SIG-M5 treated with dmso at 0.1 percent for 504 hours (cell line): ENCODE measurements at regions not wholly inside any gene's neighbourhood (a gene's known extent, or its start where the extent isn't known, plus 50 kb on each side); places are given as distances from the start of the nearest gene placed in this dataset.
"Not testable (repeated sequence)": the region's sequence is repeated elsewhere in the genome, so short reads cannot be mapped to it uniquely, and the experiment has no call there.

Experiments
- DNase-seq: peaks from one replicate; lab custom pipeline; 2025; ENCODE audit not compliant: unreplicated experiment; lab: John Stamatoyannopoulos, UW

DNA sequence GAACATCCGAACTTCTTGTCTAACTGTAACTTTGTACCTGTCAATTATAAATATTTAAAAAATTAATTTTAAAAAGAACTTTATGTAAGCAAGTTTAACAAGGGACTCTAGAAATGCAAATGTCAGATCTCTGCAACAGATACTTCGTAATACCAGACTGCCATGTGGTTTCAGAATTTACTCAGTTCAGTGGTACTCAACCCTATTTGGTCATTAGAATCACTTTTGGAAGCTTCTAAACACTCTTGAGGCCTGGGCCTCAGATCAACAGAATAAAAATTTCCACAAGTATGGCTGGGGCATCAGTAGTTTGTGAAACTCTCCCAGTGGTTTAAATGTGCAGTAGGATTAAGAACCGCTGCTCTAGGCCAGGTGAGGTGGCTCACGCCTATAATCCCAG lies 139.5 kb upstream of the SMYD2 start:
- DNase-seq: no peak

DNA sequence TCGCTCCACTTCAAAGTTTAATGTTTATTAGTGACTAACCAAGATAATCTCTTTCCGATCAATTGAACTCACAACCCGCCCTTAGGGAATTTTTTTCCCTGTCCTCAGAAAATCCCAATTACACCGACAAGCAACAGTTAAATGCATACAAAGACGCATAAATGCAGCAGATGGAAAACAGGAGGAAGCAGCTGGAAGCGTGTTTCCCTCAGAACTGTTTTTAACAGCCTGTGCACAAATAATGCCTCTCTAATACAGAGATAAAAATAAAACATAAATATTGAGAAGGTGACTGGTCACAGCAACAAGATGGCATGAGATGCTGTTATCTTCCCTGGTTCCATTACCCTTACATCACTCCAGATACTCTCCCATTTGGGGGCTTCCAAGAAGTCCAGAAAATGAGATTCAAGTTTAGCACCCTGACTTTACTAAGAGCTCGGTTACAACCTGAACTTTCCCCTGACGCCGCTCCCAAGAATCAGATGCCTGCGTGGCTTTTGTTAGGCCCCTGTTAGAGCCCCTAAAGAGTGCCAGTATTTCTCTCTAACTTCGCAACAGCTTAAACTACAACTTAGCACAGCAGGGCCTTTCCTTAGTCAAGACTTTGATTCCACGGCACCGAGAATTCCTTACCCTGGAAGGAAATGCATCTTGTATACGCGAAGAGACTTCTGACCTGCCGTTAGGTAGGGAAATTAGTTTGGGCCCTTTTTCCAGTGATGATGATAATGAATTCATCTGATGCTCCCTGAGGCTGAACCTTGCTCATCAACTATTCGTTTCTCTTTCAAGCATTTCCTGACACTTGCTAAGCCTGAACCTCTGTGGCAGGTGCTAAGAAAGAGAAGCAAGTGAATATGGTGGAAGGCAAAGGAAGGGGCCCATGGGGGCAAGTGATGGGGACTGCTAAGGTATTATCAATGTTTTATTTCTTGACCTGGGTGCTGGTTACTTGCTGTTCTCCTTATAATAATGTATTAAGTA lies 137.7 kb upstream of the SMYD2 start:
- no peak for DNase-seq

DNA sequence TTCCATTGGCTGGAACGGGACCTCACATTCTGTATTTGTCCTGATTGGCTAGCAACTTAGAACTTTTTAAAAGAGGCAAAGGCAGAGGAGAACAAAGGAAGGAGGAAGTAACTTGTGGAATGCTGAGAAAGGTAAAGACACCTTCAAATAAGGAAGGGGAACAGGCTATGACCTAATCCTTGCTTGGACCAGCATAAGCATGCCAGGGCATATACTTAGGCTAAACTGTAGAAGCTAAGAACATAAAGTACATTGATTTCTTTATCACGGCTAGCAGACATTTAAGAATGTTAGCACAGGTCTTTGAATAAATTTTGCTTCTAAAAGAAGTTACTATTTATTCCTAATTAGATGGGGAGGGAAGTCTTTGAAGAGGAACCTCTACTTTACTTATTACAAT lies 136.4 kb upstream of the SMYD2 start:
- not testable (repeated sequence) for DNase-seq

DNA sequence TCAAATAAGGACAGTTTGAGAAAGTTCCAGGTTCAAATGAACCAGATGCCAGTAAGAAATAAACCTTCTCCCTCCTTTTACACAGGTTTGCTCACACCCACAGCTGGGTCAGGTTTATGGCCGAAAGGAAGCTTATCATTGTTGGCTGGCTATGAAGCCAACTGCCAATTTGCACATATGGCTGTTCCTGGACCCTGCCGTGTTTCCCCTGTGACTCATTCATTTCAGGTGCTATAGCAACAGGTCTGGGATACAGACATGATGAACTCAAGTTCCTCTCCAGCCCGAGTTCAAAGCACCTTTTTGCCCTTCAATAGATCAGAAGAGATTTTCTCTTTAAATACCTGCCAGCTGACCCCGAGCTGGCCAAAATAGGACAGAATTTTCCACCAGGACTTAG lies 134.4 kb upstream of the SMYD2 start:
- no peak for DNase-seq

DNA sequence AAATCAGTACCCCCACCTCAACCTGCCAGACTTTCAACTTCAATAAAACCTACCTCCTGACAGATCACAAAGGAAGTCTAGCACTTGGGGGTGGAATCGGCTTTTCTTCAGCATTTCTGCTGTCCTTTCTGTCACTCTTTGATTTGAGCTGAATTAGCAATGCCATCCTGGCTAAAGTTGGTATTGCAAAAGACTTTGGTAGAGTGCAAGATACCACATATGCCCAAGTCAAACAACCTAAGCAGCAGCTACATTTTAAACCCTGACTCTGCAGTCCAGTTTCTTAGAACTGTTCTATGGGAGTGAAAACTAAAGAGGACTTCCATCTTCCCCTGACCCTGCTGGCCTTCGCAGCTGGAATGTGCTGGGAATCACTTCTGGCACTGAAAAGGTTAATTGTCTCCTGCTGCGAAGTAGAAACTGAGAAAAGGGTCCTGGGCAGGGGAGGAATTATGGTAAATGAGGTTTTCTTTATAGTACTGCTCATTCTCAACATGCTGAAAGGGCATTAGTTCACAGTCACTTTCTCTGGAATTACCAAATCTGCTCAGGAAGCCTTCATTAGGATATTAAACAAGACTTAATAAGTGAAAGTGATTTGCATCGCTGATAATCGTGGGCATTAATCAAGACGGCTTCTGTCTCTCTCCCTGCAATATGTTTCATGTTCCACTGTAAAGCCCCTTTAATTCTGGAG lies 126.2 kb upstream of the SMYD2 start:
- DNase-seq: no peak

DNA sequence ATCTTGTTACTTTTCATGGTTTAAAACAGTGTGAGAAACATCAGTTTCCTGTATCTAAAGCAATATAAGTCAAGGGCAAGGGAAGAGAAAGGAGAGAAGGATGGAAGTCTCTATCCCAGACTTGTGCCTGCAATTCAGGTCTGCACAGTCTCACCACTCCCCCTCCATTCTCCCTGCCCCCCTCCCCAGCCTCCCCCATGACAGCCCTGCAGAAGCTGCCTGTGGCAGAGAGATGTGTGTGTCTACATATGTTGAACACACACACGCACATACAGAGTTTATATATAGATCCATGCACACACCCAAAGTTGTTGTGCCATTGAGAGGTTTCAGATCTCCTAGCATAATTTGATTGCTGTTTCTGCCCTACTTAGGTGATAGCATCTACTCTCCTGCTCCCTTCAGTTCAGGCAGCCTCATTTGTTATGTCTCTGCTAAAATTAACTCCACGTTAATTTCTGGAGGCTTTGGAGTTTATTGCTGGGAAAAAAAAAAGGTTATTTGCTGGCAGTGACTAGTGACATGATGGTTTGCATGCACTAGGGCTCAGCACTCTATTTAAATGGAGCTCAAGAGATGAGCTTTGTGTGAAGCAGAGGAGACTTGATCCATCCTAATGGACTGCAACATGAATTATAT lies 124.9 kb upstream of the SMYD2 start:
- DNase-seq: no peak

DNA sequence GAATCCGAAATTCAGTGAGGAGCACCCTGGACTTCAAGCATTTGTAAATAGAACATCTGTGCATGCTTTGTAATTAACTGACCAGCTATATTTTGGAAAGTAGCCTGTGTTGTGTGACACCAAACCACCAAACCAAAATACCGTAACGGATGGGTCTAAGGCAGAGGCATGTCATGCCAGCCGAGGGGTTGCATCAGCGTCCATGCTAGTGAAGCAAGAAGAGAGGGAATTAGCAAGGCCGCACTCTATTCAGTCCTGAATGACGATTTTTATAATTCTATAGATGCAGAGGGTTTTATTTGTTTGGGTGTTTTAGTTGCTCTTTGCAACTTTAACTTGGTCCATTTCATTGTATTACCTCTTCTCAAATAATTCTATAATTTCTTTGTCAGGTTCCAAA lies 116.8 kb upstream of the SMYD2 start:
- DNase-seq: no peak

DNA sequence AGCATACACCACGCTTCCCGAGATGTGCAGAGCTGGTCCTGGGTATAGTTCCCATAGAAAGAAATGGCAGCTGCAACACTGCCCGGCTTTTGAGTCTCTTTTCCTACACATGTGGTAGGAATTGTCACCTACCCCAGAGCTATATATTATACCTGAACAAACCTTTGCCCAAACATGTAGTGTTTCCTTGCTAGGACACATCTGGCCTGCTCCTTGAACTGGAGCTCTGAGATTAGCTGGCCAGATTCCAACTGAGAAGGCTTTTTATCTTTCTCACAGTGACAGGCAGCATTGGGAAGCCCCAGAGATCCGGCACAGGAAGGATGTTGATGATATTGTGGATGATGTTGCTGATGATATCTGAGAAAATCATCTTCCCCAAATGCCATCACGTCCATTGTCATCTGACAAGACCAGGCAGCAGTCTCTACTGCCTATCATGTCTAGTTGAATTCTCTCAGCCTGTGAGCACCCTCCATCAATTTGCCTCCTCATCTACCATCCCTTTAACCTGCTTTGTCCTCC lies 115.0 kb upstream of the SMYD2 start:
- no peak for DNase-seq

DNA sequence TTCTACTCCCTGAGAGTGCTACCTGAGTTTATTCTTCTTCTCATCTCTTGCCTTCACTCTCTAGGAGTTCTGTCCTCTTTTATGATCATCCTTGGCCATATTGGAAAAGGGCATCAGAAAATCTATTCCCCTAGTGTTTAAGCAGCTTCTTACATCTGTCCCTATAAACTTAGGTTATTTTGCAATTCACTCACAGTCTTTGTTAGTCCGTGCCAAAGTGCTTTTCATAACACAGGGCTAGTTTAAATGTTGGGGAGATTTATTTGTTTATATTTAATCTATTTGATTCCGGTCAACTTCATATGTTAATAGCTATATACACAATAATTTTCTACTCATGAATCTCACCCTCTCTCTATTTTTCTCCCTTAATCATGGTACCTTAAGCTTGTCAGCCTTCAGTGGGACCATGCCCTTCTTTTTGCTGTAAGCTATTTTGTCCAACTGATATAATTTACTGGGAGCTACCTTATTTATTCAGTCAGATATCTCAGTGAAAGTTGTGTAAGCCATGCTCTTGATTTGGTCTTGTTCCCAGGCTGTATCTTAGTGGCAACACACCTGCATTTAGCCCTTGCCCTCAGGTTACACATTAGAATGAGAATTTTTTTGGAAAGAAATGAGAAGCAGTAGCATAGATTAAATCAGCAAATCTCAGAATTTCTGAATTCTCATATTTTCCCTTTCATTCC lies 106.3 kb upstream of the SMYD2 start:
- DNase-seq: no peak

DNA sequence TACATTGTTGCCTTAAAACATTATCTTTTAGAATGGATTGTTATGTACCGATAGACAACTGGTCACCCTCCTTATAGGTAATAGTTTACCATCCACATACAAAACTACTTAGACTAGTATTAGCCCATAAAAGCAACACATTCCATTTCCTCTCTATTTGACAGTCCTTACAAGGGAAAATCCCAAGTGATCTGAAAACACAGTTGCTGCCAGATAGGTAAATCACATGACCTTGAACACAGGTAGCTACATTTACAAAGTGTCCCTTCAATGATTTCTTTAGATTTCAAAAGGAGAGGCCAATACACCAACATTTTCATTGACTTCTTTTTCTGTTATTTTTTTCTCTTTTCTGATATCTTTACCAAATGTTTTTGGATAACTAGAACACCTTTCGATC lies 102.9 kb upstream of the SMYD2 start:
- DNase-seq: no peak

DNA sequence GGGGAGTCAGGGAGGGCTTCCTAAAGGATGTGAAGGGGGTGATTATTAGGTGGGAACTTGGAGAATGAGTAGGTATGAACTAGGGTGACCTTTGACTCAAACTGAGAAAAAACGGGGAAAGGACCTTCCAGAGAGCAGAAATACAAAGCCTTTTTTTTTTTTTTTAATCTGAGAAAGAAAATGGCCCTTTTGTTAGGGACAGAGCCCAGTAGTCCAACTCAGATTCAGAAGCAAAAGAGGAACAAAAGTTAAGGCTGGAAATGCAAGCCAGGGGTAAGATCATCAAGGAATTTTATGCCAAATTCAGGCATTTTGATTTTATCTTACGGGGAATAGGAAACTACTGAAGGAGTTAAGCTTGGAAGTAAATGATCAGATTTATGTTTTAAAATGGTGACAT lies 96.0 kb upstream of the SMYD2 start:
- no peak for DNase-seq

DNA sequence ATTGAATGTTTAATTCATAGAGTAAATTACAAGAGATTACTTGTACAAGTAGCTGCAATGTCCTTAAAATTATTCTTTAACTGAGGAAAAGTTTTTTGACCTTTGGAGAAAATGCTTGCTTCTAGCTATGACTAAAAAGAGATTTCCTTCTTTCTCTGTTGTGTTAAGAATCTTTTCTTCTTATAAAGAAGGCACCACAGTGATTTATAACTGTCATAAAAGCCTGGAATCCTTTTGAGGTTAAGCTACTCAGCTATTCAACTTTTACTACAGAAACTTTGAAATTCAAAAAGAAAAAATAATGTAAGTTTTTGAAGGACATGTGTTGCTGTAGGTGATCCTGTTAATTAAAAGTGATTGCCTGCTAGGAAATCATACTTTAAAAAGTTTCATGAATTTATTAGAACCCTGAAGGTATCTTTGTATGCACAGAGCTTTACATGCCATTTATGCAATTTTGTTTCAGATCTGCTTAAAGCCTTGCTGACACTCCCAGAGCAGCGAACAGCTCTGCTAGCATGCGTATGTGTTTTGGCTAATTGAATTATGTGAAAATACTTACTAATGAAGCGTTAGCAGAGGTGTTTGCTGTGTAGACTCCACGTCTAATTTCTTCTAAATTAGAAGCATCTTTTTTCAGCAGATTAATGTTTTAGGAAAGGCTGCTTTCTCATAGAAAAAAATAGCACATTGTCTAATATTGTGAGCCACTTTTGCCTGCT lies 94.7 kb upstream of the SMYD2 start:
- DNase-seq: no peak

DNA sequence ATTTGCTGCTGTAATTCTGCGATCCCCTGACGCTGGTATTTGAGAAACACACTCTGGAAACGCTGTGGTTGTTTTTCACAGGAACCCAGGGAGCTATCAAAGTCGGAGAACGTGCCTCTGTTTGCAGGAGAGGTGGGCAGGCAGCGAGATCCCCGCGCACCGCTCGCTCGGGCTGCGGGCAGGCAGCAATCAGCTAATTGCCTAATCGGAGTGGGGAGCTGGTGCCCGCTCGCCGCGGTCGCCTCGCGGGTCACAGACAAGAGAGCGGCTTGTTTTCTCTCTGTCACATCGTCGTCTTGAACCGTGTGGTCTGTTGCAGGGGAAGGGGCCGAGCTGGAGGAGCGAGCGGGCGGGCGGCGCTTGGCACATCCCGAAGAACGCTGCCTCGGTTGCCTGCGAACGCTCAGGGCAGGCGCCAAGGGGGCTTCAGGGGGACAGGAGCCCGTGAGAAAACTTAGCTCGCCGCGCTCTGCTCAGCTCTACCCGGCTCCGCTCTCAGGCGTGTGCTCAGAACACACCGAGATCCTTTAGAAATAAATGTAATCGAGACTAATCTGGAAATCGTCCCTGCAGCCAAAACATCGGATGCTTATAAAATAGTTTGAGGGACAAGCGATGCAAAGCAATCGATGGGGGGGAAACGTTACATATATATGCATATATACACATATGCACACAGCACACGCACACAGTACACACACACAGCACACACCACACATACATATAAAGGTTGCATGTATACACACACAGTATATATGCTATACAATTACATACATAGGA lies 93.6 kb upstream of the SMYD2 start:
- no peak for DNase-seq

DNA sequence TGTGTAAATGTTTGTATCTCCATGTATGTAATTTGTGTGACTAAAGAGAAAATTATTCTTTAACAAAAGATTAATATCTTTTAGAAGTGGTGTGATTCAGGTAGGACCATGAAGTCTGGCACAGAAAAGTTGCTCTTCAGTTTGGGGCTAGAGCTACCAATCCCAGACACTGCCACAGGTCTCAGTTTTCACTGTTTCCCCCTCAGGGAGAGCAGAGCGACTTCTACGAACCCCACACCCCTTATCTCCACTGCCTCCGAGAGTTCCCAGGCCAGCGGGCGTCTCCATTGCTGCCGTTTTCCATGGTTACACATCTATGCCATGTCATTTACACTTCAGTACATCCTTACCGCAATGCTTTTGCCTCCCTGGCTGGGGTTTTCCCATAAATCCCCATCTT lies 93.0 kb upstream of the SMYD2 start:
- no peak for DNase-seq

DNA sequence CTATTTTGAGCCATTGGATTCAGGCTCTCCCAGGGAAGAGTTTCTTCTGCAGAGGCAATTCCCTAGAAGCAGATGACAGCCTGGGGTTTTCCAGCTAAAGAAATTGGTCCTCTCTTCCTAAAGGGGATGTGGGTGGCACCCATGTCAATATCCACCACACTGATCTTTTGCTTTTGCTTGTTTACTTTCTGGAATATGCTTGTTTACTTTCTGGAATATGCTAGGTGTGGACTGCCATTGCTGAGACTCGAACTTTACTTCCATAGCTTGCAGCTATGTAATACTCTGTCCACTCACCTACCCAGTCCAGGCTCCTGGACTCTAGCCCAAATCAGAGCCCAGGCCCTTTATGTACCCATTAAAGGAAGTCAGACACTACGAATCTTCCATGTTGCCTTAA lies 92.1 kb upstream of the SMYD2 start:
- DNase-seq: no peak

DNA sequence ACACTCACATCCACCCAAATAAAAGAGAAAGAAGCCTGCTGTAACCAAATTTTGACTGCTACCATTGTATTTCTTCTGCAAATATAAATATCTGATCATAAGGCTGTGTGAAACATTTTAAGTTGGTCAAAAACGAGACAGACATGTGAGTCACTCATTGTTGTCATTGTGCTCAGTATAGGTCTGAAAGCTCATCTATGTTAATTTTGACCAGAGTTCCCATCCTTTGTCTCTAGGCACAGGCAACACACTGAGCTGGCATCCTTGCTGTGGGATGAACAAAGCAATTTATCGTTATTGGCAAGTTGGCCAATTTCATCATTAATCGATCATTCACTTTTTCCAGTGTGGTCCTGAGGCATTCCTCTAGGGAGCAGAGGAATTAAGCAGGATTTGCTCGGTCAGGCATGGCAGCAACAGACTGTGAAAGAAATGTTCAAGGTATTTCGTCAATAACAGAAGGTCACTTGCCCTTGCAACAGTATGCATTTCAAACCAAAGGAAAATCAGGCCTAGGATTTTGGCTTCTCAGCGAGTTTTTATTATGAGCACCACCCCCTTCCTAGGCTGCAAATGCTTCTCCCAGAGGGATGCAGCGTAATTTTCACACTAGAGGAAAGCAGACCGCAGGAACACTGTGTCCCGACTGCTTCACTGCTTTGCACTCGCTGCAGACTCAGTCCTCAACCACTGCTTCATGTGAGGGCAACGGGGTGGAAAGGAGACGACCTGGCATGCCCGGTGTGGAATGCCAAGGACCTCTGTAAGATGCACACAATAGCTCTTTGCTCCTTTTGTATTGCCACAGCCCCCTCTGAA lies 87.9 kb upstream of the SMYD2 start:
- DNase-seq: no peak

DNA sequence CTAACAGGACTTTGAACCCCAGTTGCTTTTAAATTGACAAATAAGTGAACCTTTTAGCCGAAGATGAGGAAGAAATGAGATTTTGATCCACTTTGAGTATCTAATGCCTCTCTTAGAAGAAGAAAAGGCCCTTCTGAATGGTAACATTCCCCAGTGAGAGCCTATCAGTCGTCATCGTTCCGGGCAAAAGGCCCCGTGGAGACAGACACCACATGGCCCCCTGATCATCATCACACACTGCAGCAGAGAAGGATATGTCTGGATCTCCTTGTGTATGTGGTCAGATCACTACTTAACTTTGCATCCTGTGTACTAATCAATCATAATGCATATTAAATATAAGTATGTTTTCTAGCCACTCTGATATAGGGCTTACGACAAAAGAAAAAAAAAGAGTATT lies 87.3 kb upstream of the SMYD2 start:
- no peak for DNase-seq

DNA sequence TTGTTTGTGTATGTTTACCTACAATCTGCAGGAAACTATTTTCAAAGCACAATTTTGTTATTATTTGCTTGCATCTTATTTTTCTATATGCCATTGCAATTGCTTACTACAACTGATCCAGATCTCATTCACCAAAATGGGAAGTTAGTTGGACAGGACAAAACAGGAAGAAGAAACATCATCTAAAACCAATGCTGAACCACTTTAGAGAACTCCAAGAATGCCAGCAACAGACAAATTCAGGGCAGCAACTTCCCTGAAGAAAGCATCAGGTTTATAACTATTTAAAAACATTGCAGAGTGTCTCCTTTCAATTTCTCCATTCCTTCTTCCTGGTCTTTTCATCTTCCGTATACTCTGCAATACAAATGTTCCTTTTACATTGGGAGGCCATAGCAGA lies 82.4 kb upstream of the SMYD2 start:
- peak; percentile 39 for DNase-seq

DNA sequence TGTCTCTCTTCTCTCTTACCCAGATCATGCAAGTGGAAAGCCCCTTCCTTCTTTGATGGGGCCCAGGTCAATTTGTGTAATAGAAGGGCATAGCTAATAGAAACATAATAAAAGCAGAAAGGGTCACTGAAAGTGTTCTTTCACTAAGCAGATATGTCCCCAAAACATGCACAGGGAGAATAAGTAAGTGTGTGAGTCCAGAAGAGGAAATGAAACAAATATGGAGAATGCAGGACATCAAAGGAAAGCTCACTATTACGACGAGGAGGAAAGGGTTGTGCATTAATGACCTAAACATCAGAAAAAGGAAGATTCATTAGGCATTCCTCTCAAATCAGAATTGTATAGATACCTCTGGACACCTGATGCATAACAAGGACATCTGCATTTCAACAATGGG lies 81.4 kb upstream of the SMYD2 start:
- no peak for DNase-seq
